ENCODE measurements at regions not wholly inside any gene's neighbourhood (a gene's known extent, or its start where the extent isn't known, plus 50 kb on each side); places are given as distances from the start of the nearest gene placed in this dataset.

DNA sequence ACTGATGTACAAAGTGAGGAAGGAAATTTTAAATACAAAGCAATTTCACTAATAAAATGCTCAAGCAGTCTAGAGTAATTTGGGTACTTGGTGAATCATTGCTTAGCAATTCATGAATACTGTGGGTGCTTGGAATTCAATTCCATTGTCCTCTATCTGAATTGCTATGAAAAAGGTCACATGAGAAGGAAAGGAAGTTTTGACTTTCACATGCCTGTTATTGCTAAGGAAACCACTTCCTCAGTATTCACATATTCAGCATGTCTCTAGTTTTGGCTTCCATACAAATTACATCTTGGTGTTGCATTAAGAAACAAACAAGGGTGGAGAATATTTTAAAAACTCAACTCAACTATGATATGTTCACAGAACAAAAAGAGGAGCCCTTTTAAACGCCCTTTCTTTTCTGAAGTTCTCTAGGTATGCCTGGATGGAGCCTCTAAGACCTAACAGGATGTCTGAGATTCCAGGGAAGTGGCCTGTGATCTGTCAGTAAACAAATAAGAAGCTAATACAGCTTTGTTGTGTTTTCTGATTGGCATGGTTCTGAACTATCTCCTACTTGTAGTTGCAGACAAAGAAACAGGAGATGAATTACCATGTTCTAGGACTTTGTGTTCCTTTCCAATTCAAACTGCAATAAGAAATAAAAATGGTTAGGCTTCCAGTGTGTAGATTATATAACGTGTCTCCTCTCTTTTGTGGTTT, 190.4 kb downstream of the OGFRL1 start:
- Histone ChIP-seq H3K4me1 (ENCODE audit: control insufficient read depth, insufficient read depth, low read length) (no peaks in the 10 kb centered on the region), H3K9me3 (ENCODE audit: control insufficient read depth, low read depth, low read length) (no peaks in the 10 kb centered on the region), H3K27me3 (ENCODE audit: control insufficient read depth, insufficient read depth, low read length) (no peaks in the 10 kb centered on the region), H3K4me3 (ENCODE audit: low read length) (no peak overlapping the region), H3K27ac (ENCODE audit: low read length) (peak overlapping the region; percentile 4), H3K36me3 (ENCODE audit: control insufficient read depth, insufficient read depth, low read length) (no peaks in the 10 kb centered on the region)
- peak; percentile 10 to 16 for DNase-seq
- 100% methylated on average over 1 of the region's 2 CpGs for WGBS (ENCODE audit: insufficient coverage, low lambda C conversion rate)

DNA sequence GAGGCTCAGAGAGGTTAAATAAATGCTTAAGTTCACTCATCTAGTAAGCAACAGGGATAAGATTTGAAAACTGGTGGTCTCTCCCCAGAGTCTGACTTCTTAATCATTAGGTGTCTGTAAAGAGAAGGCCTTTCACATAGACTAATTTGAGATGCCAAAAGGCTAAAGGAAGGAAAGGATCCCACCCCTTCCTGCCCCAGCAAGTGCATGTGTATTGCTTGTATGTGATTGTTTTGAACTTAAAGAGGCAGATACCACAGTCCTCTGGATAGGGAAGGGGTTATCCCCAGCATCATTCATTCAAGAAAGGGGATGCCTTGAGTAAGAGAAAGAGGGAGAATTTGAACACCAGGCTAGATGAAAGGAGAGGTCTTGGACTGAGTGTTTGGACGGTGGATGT, 192.0 kb downstream of the OGFRL1 start:
- Histone ChIP-seq H3K27me3 (ENCODE audit: control insufficient read depth, insufficient read depth, low read length) (no peaks in the 10 kb centered on the region), H3K9me3 (ENCODE audit: control insufficient read depth, low read depth, low read length) (no peaks in the 10 kb centered on the region), H3K36me3 (ENCODE audit: control insufficient read depth, insufficient read depth, low read length) (no peaks in the 10 kb centered on the region), H3K4me1 (ENCODE audit: control insufficient read depth, insufficient read depth, low read length) (no peaks in the 10 kb centered on the region), H3K4me3 (ENCODE audit: low read length) (no peak overlapping the region), H3K27ac (ENCODE audit: low read length) (no peak overlapping the region)
- DNase-seq = no peak
- no CpG with 5 or more reads among the region's 1 CpG for WGBS (ENCODE audit: insufficient coverage, low lambda C conversion rate)

DNA sequence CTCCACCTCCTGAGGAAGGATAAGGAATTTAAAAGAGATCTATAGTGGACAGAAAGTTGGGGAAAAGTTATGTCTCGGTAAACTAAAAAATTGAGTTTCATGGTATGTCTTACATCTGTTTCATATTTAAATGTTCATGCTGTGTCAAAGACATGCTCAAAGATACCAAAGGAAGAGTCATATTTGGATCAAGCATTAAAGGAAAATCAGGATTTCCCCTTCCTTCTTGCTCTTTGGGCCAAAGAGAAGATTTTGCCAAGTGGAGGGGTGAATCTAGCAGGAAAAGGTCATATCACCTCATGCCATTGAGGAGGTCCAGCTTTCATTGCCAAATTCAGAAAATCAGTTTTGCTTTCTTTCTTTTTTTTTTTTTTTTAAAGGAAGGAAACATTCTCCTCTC, 192.4 kb downstream of the OGFRL1 start:
- H3K9me3 ChIP-seq (ENCODE audit: control insufficient read depth, low read depth, low read length) = no peaks in the 10 kb centered on the region
- no peak for DNase-seq
- no peaks in the 10 kb centered on the region for H3K27me3 ChIP-seq (ENCODE audit: control insufficient read depth, insufficient read depth, low read length)
- no CpG with 5 or more reads among the region's 1 CpG for WGBS (ENCODE audit: insufficient coverage, low lambda C conversion rate)
- no peaks in the 10 kb centered on the region for H3K4me1 ChIP-seq (ENCODE audit: control insufficient read depth, insufficient read depth, low read length)
- no peak overlapping the region for H3K27ac ChIP-seq (ENCODE audit: low read length)
- H3K4me3 ChIP-seq (ENCODE audit: low read length) = no peak overlapping the region
- no peaks in the 10 kb centered on the region for H3K36me3 ChIP-seq (ENCODE audit: control insufficient read depth, insufficient read depth, low read length)

DNA sequence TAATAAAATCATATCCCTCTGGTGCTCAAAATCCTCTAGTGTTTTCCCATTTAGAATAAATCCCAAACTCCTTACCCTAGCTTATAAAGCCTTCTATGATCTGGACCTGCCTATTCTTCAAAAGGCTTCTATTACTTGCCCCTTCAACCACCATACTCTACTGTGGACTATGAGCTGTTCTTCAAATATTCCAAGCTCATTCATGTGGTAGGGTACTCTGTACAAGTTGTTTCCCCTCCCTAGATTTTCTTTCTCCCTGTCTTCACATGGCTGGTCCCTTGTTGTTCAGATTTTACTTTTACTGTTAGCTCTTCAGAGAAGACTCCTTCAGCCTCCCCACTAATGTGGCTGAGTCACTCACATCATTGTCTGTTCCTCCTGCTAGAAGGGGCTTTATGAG, 193.2 kb downstream of the OGFRL1 start:
- no peak overlapping the region for H3K27ac ChIP-seq (ENCODE audit: low read length)

DNA sequence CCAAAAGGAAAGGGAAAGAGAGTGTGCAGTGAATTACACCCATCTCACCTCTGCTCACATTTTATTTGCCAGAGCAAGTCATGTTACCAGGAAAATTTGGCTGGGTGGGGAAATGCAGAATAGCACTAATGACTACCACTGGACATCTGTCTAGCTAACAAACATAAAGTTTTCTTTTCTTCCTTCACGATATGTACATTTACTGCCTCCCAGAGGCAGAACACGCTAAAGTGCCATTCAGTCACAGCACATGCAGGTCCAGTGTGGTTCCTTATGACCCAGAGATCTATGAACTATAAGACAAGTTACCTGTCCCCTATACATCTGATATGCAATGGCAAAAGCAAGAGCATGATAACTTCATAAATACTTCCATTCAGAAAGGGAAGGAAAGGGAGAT, 194.1 kb downstream of the OGFRL1 start:
- no peak for DNase-seq
- no peak overlapping the region for H3K27ac ChIP-seq (ENCODE audit: low read length)
- no peaks in the 10 kb centered on the region for H3K4me1 ChIP-seq (ENCODE audit: control insufficient read depth, insufficient read depth, low read length)
- no peaks in the 10 kb centered on the region for H3K9me3 ChIP-seq (ENCODE audit: control insufficient read depth, low read depth, low read length)
- H3K27me3 ChIP-seq (ENCODE audit: control insufficient read depth, insufficient read depth, low read length) = no peaks in the 10 kb centered on the region
- no peaks in the 10 kb centered on the region for H3K36me3 ChIP-seq (ENCODE audit: control insufficient read depth, insufficient read depth, low read length)
- H3K4me3 ChIP-seq (ENCODE audit: low read length) = no peak overlapping the region
- WGBS (ENCODE audit: insufficient coverage, low lambda C conversion rate) = no CpG with 5 or more reads among the region's 2 CpGs

More for the DNA sequence above, 193.2 kb downstream of the OGFRL1 start:
- Histone ChIP-seq H3K4me3 (ENCODE audit: low read length) (no peak overlapping the region), H3K27me3 (ENCODE audit: control insufficient read depth, insufficient read depth, low read length) (no peaks in the 10 kb centered on the region), H3K4me1 (ENCODE audit: control insufficient read depth, insufficient read depth, low read length) (no peaks in the 10 kb centered on the region), H3K36me3 (ENCODE audit: control insufficient read depth, insufficient read depth, low read length) (no peaks in the 10 kb centered on the region), H3K9me3 (ENCODE audit: control insufficient read depth, low read depth, low read length) (no peaks in the 10 kb centered on the region)
- no peak for DNase-seq

DNA sequence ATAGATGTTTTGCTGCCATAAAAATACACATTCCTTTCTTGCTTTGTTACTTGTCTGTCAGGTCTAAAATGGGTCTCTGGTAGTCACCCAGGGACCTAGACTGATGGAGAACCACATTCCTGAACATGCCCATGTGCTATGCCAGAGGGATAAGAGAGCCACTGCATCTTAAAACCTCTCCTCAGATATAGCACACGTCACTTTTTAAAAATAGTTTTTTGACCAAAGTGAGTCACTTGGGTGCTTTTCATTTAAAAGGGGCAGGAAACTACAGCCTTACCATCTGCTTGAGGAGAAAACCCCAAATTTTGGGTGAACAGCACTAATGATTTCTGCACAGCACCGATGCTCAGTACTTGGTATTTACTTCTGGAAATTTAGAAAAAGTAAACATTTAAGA, 197.8 kb downstream of the OGFRL1 start:
- Histone ChIP-seq H3K27ac (ENCODE audit: low read length) (no peak overlapping the region), H3K4me3 (ENCODE audit: low read length) (no peak overlapping the region), H3K36me3 (ENCODE audit: control insufficient read depth, insufficient read depth, low read length) (no peaks in the 10 kb centered on the region), H3K4me1 (ENCODE audit: control insufficient read depth, insufficient read depth, low read length) (no peaks in the 10 kb centered on the region), H3K27me3 (ENCODE audit: control insufficient read depth, insufficient read depth, low read length) (no peaks in the 10 kb centered on the region), H3K9me3 (ENCODE audit: control insufficient read depth, low read depth, low read length) (no peaks in the 10 kb centered on the region)
- 80% methylated on average over 1 of the region's 2 CpGs for WGBS (ENCODE audit: insufficient coverage, low lambda C conversion rate)
- DNase-seq = no peak

DNA sequence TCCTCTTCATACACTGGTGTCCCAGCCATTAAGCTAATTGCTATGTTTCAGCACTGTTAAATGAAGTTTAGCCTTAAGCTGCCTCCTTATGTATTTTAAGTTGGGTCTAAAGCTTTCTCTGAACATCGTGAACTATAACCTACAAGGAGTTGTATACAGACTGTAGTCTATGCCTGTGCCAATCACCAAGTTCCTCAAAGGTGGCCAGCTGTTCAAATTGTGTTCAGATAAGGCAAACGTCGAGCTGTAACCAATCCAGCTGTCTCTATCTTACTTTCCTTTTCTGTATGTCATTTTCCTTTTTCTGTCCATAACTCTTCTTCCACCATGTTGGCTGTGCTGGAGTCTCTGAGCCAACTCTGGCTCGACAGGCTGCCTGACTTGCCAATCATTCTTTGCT, 199.6 kb downstream of the OGFRL1 start:
- no CpG with 5 or more reads among the region's 4 CpGs for WGBS (ENCODE audit: insufficient coverage, low lambda C conversion rate)
- Histone ChIP-seq H3K27ac (ENCODE audit: low read length) (no peak overlapping the region), H3K9me3 (ENCODE audit: control insufficient read depth, low read depth, low read length) (no peaks in the 10 kb centered on the region), H3K4me3 (ENCODE audit: low read length) (no peak overlapping the region), H3K27me3 (ENCODE audit: control insufficient read depth, insufficient read depth, low read length) (no peaks in the 10 kb centered on the region), H3K36me3 (ENCODE audit: control insufficient read depth, insufficient read depth, low read length) (no peaks in the 10 kb centered on the region), H3K4me1 (ENCODE audit: control insufficient read depth, insufficient read depth, low read length) (no peaks in the 10 kb centered on the region)
- DNase-seq = no peak

DNA sequence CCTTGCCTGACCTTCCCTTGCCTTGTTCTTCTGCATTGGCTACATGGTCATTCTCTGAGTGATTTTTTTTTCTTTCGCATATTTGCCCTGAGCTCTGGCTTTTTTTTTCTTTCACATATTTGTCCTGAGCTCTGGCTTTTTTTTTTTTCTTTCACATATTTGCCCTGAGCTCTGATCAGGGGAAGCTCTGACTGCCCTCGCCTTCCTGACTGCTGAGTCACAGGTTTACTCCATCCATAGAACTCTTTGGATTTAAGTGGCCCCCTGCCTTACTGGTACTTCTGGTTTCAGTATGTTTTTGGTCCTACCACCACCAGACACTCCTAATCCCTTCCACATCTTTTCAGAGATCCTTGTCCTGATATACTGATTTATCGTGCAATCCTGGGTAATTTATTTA, 201.1 kb downstream of the OGFRL1 start:
- H3K9me3 ChIP-seq (ENCODE audit: control insufficient read depth, low read depth, low read length) = no peaks in the 10 kb centered on the region
- no peak overlapping the region for H3K27ac ChIP-seq (ENCODE audit: low read length)
- H3K36me3 ChIP-seq (ENCODE audit: control insufficient read depth, insufficient read depth, low read length) = no peaks in the 10 kb centered on the region
- no peak for DNase-seq
- H3K4me3 ChIP-seq (ENCODE audit: low read length) = no peak overlapping the region
- H3K27me3 ChIP-seq (ENCODE audit: control insufficient read depth, insufficient read depth, low read length) = no peaks in the 10 kb centered on the region
- WGBS (ENCODE audit: insufficient coverage, low lambda C conversion rate) = 50% methylated on average over 1 of the region's 3 CpGs
- H3K4me1 ChIP-seq (ENCODE audit: control insufficient read depth, insufficient read depth, low read length) = no peaks in the 10 kb centered on the region

DNA sequence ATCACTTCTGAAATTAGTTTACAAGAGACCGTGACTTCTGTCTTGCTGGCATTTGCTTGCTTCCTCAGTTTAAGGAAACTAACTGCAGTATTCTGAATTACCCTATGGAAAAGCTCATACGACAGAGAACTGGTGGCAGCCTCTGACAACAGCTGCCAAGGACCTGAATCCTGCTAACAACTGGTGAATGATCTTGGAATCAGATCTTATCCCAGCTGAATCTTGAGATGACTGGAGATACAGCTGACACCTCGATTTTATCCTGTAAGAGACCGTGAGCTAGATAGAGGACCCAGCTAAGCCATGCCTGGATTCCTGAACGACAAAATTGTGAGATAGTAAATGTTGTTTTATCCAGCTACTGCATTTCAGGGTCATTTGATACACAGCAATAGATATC, 202.3 kb downstream of the OGFRL1 start:
- 83% methylated on average over 1 of the region's 5 CpGs for WGBS (ENCODE audit: insufficient coverage, low lambda C conversion rate)
- Histone ChIP-seq H3K27ac (ENCODE audit: low read length) (no peak overlapping the region), H3K9me3 (ENCODE audit: control insufficient read depth, low read depth, low read length) (no peaks in the 10 kb centered on the region), H3K4me3 (ENCODE audit: low read length) (no peak overlapping the region), H3K4me1 (ENCODE audit: control insufficient read depth, insufficient read depth, low read length) (no peaks in the 10 kb centered on the region), H3K27me3 (ENCODE audit: control insufficient read depth, insufficient read depth, low read length) (no peaks in the 10 kb centered on the region), H3K36me3 (ENCODE audit: control insufficient read depth, insufficient read depth, low read length) (no peaks in the 10 kb centered on the region)
- no peak for DNase-seq

DNA sequence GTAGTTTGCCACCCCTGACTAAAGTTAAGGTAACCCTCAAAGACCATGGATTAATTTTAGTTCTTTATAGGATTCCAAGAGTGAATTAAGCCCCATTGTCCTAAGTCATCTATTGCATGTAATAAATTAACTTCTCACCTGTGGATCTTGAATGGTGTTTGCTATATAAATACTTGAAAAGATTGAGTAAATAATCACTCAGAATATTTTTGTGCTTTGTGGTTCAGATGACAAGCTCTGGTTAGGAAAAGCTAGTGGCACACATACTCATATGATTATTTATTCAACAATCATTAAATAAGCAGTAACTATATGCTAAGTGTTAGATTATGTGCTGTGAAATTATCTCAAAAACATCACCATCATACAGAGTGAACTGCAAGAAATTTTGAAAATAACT, 203.2 kb downstream of the OGFRL1 start:
- Histone ChIP-seq H3K4me3 (ENCODE audit: low read length) (no peak overlapping the region), H3K27me3 (ENCODE audit: control insufficient read depth, insufficient read depth, low read length) (no peaks in the 10 kb centered on the region), H3K4me1 (ENCODE audit: control insufficient read depth, insufficient read depth, low read length) (no peaks in the 10 kb centered on the region), H3K27ac (ENCODE audit: low read length) (no peak overlapping the region), H3K9me3 (ENCODE audit: control insufficient read depth, low read depth, low read length) (no peaks in the 10 kb centered on the region), H3K36me3 (ENCODE audit: control insufficient read depth, insufficient read depth, low read length) (no peaks in the 10 kb centered on the region)
- DNase-seq = no peak

DNA sequence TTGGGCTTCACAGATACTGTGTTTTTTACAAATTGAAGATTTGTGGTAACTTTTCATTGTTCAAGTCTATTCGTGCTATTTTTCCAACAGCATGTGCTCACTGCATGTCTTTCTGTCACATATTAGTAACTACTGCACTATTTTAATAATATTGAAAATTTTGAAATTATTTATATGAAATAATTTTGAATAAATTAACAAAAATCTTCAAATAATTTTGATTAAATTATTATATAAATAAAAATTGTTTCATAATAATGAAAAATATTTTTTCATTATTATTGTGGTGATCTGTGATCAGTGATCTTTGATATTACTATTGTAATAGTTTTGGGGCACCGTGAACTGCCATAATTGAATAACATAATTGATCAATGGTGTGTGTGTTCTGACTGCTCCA, 204.1 kb downstream of the OGFRL1 start:
- DNase-seq = no peak
- H3K36me3 ChIP-seq (ENCODE audit: control insufficient read depth, insufficient read depth, low read length) = no peaks in the 10 kb centered on the region
- no peaks in the 10 kb centered on the region for H3K9me3 ChIP-seq (ENCODE audit: control insufficient read depth, low read depth, low read length)
- H3K27ac ChIP-seq (ENCODE audit: low read length) = no peak overlapping the region
- no CpG with 5 or more reads among the region's 2 CpGs for WGBS (ENCODE audit: insufficient coverage, low lambda C conversion rate)
- H3K4me1 ChIP-seq (ENCODE audit: control insufficient read depth, insufficient read depth, low read length) = no peaks in the 10 kb centered on the region
- no peak overlapping the region for H3K4me3 ChIP-seq (ENCODE audit: low read length)
- H3K27me3 ChIP-seq (ENCODE audit: control insufficient read depth, insufficient read depth, low read length) = no peaks in the 10 kb centered on the region
